GM12878 (cell line): ENCODE measurements at regions not wholly inside any gene's neighbourhood (a gene's known extent, or its start where the extent isn't known, plus 50 kb on each side); places are given as distances from the start of the nearest gene placed in this dataset.

Experiments used
- ATAC-seq: fragments of 200-7000 bp; cut with Tn5 transposase; 3 replicates; pipeline ENCODE4 v1.9.1; 2020; ENCODE audit warnings: mild to moderate bottlenecking, moderate library complexity
- BruUV-seq: library from RNA; stranded (reverse); fragments of 400-500 nt; replicated peaks from 2 replicates; lab custom pipeline; 2021; lab: Mats Ljungman, UMichigan
- CTCF ChIA-PET: fragments of 300-600 bp; sonication (Branson Sonifier 250); formaldehyde crosslinking; extraction: SDS; loops from one replicate; lab custom pipeline; 2021; ENCODE audit warnings: inconsistent platforms; lab: Yijun Ruan, JAX
- POLR2A ChIA-PET: fragments of 350-600 bp; formaldehyde crosslinking; extraction: SDS; loops from one replicate; lab custom pipeline; 2021; ENCODE audit warnings: inconsistent platforms; lab: Charles Lee
- RAD21 ChIA-PET: fragments of 300-600 bp; sonication (Branson Sonifier 250); formaldehyde crosslinking; loops from one replicate; lab custom pipeline; 2023; ENCODE audit warnings: antibody characterized with exemption; ENCODE audit not compliant: unreplicated experiment; lab: Charles Lee
- SMC1A ChIA-PET: fragments of 300-600 bp; sonication (Branson Sonifier 250); formaldehyde crosslinking; loops from one replicate; lab custom pipeline; 2023; ENCODE audit not compliant: unreplicated experiment, uncharacterized antibody; lab: Charles Lee
- DNase-seq: peaks from one replicate; pipeline ENCODE4 v3.0.0-alpha.2; 2011; ENCODE audit warnings: low read depth, low spot score
- FAIRE-seq: peaks from 3 replicates; lab custom pipeline; 2011; peaks lifted over from hg19 to GRCh38; lab: Jason Lieb, UNC
- H2AFZ ChIP-seq: 2 replicates; pipeline ENCODE4 v1.6.0; 2011; ENCODE audit warnings: low read depth, low read length, control low read depth; ENCODE audit not compliant: control insufficient read depth
- H3K27ac ChIP-seq: 2 replicates; pipeline ENCODE4 v1.5.1; 2011; ENCODE audit warnings: control low read depth; ENCODE audit not compliant: control insufficient read depth, insufficient read depth
- H3K27me3 ChIP-seq, 2 experiments: replicated peaks in 1 of 2; 2 replicates each; pipeline versions ENCODE4 v1.6.0 to v1.6.1; 2011; ENCODE audit warnings: low read length in 1 of 2; ENCODE audit not compliant: control insufficient read depth in 2 of 2, insufficient read depth in 2 of 2
- H3K36me3 ChIP-seq, 2 experiments: 2 replicates each; pipeline ENCODE4 v1.5.1; 2011; ENCODE audit warnings: low read length in 1 of 2; ENCODE audit not compliant: control insufficient read depth in 2 of 2, insufficient read depth in 2 of 2
- H3K4me1 ChIP-seq: 2 replicates; pipeline ENCODE4 v1.6.1; 2011; ENCODE audit warnings: mild to moderate bottlenecking, low read length, moderate library complexity, mixed read lengths; ENCODE audit not compliant: control insufficient read depth, insufficient read depth
- H3K4me2 ChIP-seq: 2 replicates; pipeline ENCODE4 v1.6.0; 2011; ENCODE audit warnings: control low read depth; ENCODE audit not compliant: control insufficient read depth, insufficient read depth
- H3K4me3 ChIP-seq: fragments of 200-600 bp; sonication (generic); 2 replicates; pipeline ENCODE4 v1.5.1; 2016
- H3K79me2 ChIP-seq: 2 replicates; pipeline ENCODE4 v1.6.0; 2011; ENCODE audit warnings: low read length; ENCODE audit not compliant: control insufficient read depth, insufficient read depth
- H3K9ac ChIP-seq: 2 replicates; pipeline ENCODE4 v1.8.0; 2011; ENCODE audit warnings: low read length, control low read depth, mixed read lengths; ENCODE audit not compliant: control insufficient read depth, insufficient read depth
- H3K9me3 ChIP-seq: replicated peaks from 3 replicates; pipeline ENCODE4 v1.5.1; 2011; ENCODE audit warnings: mild to moderate bottlenecking, low read length; ENCODE audit not compliant: control insufficient read depth, insufficient read depth
- H4K20me1 ChIP-seq: 2 replicates; pipeline ENCODE4 v1.6.0; 2011; ENCODE audit not compliant: control insufficient read depth, insufficient read depth
- EGR1 ChIP-seq, 2 experiments: IDR thresholded peaks; 1 replicate in 1 of 2; 2 replicates in 1 of 2; pipeline ENCODE4 v1.6.1; 2011 to 2012; ENCODE audit warnings: low read depth in 2 of 2, low read length in 2 of 2, borderline replicate concordance in 1 of 2, mild to moderate bottlenecking in 1 of 2, moderate library complexity in 1 of 2
- FOS ChIP-seq: IDR thresholded peaks from 3 replicates; pipeline ENCODE4 v1.6.1; 2011; ENCODE audit warnings: borderline replicate concordance; ENCODE audit not compliant: insufficient read length; ENCODE audit errors: extremely low read depth
- SUPT20H ChIP-seq: IDR thresholded peaks from 2 replicates; pipeline ENCODE4 v1.6.1; 2011; ENCODE audit warnings: low read depth, mild to moderate bottlenecking, low read length, moderate library complexity, borderline replicate concordance; ENCODE audit not compliant: control insufficient read depth
- TCF7 ChIP-seq: IDR thresholded peaks from 2 replicates; pipeline ENCODE4 v1.6.1; 2014; ENCODE audit warnings: antibody characterized with exemption, borderline replicate concordance
- WGBS: methylation state at CpG from one replicate; pipeline ENCODE4 v1.1.6; 2016; ENCODE audit warnings: low lambda C conversion rate; ENCODE audit not compliant: insufficient replicate concordance, insufficient coverage; ENCODE audit errors: missing lambda C conversion rate; 5-methylcytosine and 5-hydroxymethylcytosine counted together
- in situ Hi-C: fragments of 300-500 bp; cut with MboI; formaldehyde crosslinking; loops from 9 replicates; pipeline ENCODE4 v1.14.3; 2018; ENCODE audit warnings: mixed read lengths
- intact Hi-C: fragments of 100-400 bp; cut with micrococcal nuclease; formaldehyde crosslinking; loops from one replicate; pipeline ENCODE4 v1.14.2; 2022; ENCODE audit not compliant: unreplicated experiment
- TF ChIP-seq, protein P1 (sequence below): IDR thresholded peaks from 2 replicates; pipeline ENCODE4 v1.6.1; 2012; ENCODE audit warnings: mild to moderate bottlenecking, low read depth, low read length
- TF ChIP-seq, protein P2 (sequence below), 3 experiments: IDR thresholded peaks in 2 of 3; conservative IDR thresholded peaks in 1 of 3; 2 replicates each; pipeline ENCODE4 v1.5.1; 2011; ENCODE audit warnings: low read depth in 3 of 3, low read length in 3 of 3, mild to moderate bottlenecking in 3 of 3, control low read depth in 2 of 3, moderate library complexity in 2 of 3, inconsistent platforms in 1 of 3, mixed read lengths in 1 of 3; ENCODE audit not compliant: control insufficient read depth in 2 of 3, insufficient read depth in 1 of 3; ENCODE audit errors: extremely low read depth in 1 of 3

DNA sequence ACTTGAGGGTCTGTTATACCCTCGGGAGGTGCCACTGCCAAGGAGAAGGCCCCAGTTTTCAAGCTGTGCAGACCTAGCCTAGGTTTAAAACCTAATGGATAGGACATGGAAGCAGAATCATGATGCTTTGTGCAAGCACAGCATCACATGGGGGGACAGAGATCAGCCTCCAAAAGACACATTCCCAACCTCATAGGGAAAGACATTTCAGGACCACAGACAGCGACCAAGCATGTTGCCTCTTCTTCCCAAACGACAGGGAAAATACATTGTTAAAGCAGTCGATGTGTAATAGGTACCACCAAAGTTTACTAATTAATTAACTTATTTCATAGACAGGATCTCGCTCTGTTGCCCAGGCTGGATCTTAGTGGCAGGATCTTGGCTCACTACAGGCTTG is 573.9 kb downstream of the TCERG1L start:
- no peak overlapping the region for H3K27ac ChIP-seq
- ChIA-PET SMC1A (no interaction called here), RAD21 (no interaction called here), CTCF (no interaction called here)
- no peaks in the 10 kb centered on the region for H3K79me2 ChIP-seq
- ATAC-seq = no peak
- no peak overlapping the region for H3K4me3 ChIP-seq
- in situ Hi-C loops = no loop called here
- no peak overlapping the region for H3K9ac ChIP-seq
- no peaks in the 10 kb centered on the region for H3K27me3 ChIP-seq
- TF ChIP-seq EGR1 (IDR thresholded peaks at IDR 0.05; ENCODE audit: borderline replicate concordance in 1 of 2, low read depth in 2 of 2, low read length in 2 of 2) = no peak
- TF ChIP-seq, protein P1, sequence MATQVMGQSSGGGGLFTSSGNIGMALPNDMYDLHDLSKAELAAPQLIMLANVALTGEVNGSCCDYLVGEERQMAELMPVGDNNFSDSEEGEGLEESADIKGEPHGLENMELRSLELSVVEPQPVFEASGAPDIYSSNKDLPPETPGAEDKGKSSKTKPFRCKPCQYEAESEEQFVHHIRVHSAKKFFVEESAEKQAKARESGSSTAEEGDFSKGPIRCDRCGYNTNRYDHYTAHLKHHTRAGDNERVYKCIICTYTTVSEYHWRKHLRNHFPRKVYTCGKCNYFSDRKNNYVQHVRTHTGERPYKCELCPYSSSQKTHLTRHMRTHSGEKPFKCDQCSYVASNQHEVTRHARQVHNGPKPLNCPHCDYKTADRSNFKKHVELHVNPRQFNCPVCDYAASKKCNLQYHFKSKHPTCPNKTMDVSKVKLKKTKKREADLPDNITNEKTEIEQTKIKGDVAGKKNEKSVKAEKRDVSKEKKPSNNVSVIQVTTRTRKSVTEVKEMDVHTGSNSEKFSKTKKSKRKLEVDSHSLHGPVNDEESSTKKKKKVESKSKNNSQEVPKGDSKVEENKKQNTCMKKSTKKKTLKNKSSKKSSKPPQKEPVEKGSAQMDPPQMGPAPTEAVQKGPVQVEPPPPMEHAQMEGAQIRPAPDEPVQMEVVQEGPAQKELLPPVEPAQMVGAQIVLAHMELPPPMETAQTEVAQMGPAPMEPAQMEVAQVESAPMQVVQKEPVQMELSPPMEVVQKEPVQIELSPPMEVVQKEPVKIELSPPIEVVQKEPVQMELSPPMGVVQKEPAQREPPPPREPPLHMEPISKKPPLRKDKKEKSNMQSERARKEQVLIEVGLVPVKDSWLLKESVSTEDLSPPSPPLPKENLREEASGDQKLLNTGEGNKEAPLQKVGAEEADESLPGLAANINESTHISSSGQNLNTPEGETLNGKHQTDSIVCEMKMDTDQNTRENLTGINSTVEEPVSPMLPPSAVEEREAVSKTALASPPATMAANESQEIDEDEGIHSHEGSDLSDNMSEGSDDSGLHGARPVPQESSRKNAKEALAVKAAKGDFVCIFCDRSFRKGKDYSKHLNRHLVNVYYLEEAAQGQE = peak; percentile 72; the same call in 1 of the 2 replicates
- TF ChIP-seq, all 136 proteins: peak for 1
- POLR2A ChIA-PET = no interaction called here
- Histone ChIP-seq H3K36me3 (no peaks in the 10 kb centered on the region), H3K9me3 (no peaks in the 10 kb centered on the region), H3K4me1 (no peaks in the 10 kb centered on the region), H3K4me2 (no peak overlapping the region), H2AFZ (no peak overlapping the region), H4K20me1 (no peaks in the 10 kb centered on the region)
- no TSS peak for BruUV-seq
- intact Hi-C loops = no loop called here
- WGBS = 0% methylated on average over 5 of the region's 5 CpGs
- no peak for DNase-seq
- FAIRE-seq = no peak

DNA sequence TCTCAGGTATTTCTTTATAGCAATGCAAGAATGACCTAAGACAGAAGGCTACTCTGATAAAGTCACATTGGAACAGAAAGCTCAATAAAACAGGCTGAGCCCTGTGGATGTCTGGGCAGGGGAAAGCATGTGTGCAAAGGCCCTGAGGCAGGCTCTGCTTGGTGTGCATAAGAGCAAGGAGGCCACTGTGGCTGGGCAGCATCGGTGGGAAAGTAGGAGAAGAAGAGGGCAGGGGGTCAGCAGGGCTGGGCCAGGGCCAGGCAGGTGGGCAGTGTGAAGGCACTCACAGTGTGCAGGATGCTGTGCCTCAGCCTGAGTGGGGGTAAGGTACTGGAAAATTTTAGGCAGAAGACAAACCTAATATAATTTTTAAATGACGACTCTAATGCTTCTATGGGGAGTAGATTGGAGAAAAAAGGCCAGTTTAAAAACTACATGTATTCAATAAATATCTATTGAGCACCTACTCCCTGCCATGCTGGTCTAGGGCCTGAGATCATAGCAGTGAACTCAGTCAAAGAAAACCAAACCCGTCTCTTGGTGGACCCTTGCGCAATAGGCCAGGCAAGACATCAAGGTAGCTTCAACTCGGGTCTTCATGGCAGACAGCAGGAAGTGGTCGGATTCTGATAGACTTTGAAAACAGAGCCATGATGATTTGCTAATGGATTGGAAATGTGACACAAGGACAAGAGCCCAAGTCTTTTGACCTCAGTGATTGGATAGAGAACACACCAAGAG is 572.3 kb downstream of the TCERG1L start:
- Histone ChIP-seq H3K36me3 (no peaks in the 10 kb centered on the region), H3K27me3 (no peaks in the 10 kb centered on the region), H3K9ac (no peak overlapping the region), H4K20me1 (no peaks in the 10 kb centered on the region), H3K27ac (no peak overlapping the region), H3K4me1 (no peaks in the 10 kb centered on the region), H3K4me2 (no peak overlapping the region), H3K9me3 (no peaks in the 10 kb centered on the region), H3K4me3 (no peak overlapping the region), H3K79me2 (no peaks in the 10 kb centered on the region), H2AFZ (no peak overlapping the region)
- no peak for ATAC-seq
- in situ Hi-C loops (no loop called here), intact Hi-C loops (no loop called here)
- WGBS = 15% methylated on average over 5 of the region's 6 CpGs
- ChIA-PET CTCF (no interaction called here), RAD21 (no interaction called here), POLR2A (no interaction called here), SMC1A (no interaction called here)
- FAIRE-seq = no peak
- TF ChIP-seq TCF7 (no peak), SUPT20H (no peak), FOS (no peak)
- TF ChIP-seq, protein P2, sequence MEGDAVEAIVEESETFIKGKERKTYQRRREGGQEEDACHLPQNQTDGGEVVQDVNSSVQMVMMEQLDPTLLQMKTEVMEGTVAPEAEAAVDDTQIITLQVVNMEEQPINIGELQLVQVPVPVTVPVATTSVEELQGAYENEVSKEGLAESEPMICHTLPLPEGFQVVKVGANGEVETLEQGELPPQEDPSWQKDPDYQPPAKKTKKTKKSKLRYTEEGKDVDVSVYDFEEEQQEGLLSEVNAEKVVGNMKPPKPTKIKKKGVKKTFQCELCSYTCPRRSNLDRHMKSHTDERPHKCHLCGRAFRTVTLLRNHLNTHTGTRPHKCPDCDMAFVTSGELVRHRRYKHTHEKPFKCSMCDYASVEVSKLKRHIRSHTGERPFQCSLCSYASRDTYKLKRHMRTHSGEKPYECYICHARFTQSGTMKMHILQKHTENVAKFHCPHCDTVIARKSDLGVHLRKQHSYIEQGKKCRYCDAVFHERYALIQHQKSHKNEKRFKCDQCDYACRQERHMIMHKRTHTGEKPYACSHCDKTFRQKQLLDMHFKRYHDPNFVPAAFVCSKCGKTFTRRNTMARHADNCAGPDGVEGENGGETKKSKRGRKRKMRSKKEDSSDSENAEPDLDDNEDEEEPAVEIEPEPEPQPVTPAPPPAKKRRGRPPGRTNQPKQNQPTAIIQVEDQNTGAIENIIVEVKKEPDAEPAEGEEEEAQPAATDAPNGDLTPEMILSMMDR (IDR thresholded peaks at IDR 0.05 in 2 of 3, conservative IDR thresholded peaks at IDR 0.05 in 1 of 3; ENCODE audit: control insufficient read depth in 2 of 3, extremely low read depth in 1 of 3, insufficient read depth in 1 of 3, low read depth in 3 of 3, low read length in 3 of 3) = no peak
- DNase-seq = no peak
- BruUV-seq = no TSS peak
